GM19372 (cell line): ENCODE measurements at regions not wholly inside any gene's neighbourhood (a gene's known extent, or its start where the extent isn't known, plus 50 kb on each side); places are given as distances from the start of the nearest gene placed in this dataset.

Experiments
- ATAC-seq: cut with Tn5 transposase; IDR thresholded peaks from one replicate; pipeline ENCODE4 v1.9.1; 2021; ENCODE audit warnings: mild to moderate bottlenecking, low read depth, moderate library complexity; ENCODE audit not compliant: unreplicated experiment

- no peak for ATAC-seq
Measured at GRCh38 chrX:107559506-107559905, 68.8 kb upstream of the PRPS1 start.

GRCh38 chrX:107560041-107560440, 68.3 kb upstream of the PRPS1 start:
- ATAC-seq, result no peak

- no peak for ATAC-seq
Measured at GRCh38 chrX:107560980-107561379, 67.3 kb upstream of the PRPS1 start.

- no peak for ATAC-seq
Measured at GRCh38 chrX:107561468-107562215, 66.7 kb upstream of the PRPS1 start.

- no peak for ATAC-seq
Measured at GRCh38 chrX:107562482-107562881, 65.8 kb upstream of the PRPS1 start.

GRCh38 chrX:107563824-107564223, 64.5 kb upstream of the PRPS1 start:
- no peak for ATAC-seq

- no peak for ATAC-seq
Measured at GRCh38 chrX:107565015-107565414, 63.3 kb upstream of the PRPS1 start.

- ATAC-seq, result no peak
Measured at GRCh38 chrX:107565931-107566603, 62.2 kb upstream of the PRPS1 start.

- ATAC-seq, result no peak
Measured at GRCh38 chrX:107566604-107567262, 61.6 kb upstream of the PRPS1 start.

- ATAC-seq, result no peak
Measured at GRCh38 chrX:107567370-107567769, 60.9 kb upstream of the PRPS1 start.

- ATAC-seq, result no peak
Measured at GRCh38 chrX:107571296-107571998, 56.9 kb upstream of the PRPS1 start.

GRCh38 chrX:107573016-107573415, 55.3 kb upstream of the PRPS1 start:
- ATAC-seq, result no peak

- ATAC-seq, result no peak
Measured at GRCh38 chrX:107574054-107574683, 54.1 kb upstream of the PRPS1 start.

- ATAC-seq, result no peak
Measured at GRCh38 chrX:107574711-107575110, 53.6 kb upstream of the PRPS1 start.

GRCh38 chrX:107576392-107576791, 51.9 kb upstream of the PRPS1 start:
- no peak for ATAC-seq

GRCh38 chrX:107576841-107577240, 51.5 kb upstream of the PRPS1 start:
- ATAC-seq, result peak; percentile 72

GRCh38 chrX:107577933-107578332, 50.4 kb upstream of the PRPS1 start:
- no peak for ATAC-seq
